Bronchial epithelial cell (primary cell): ENCODE measurements at regions not wholly inside any gene's neighbourhood (a gene's known extent, or its start where the extent isn't known, plus 50 kb on each side); places are given as distances from the start of the nearest gene placed in this dataset.

Experiments
- DNase-seq: peaks from one replicate; pipeline ENCODE4 v3.0.0-alpha.2; 2010; ENCODE audit warnings: low read depth
- FAIRE-seq: peaks from 2 replicates; lab custom pipeline; 2011; peaks lifted over from hg19 to GRCh38; lab: Jason Lieb, UNC
- H3K27me3 ChIP-seq: 2 replicates; pipeline ENCODE4 v1.5.1; 2011; ENCODE audit warnings: low read length; ENCODE audit not compliant: control insufficient read depth, insufficient read depth
- H3K36me3 ChIP-seq: 2 replicates; pipeline ENCODE4 v1.5.1; 2011; ENCODE audit warnings: low read length; ENCODE audit not compliant: control insufficient read depth, insufficient read depth
- H3K4me3 ChIP-seq: 2 replicates; pipeline ENCODE4 v1.5.1; 2011; ENCODE audit warnings: mild to moderate bottlenecking, low read depth, low read length, control low read depth
- CTCF ChIP-seq: IDR thresholded peaks from 2 replicates; pipeline ENCODE4 v1.5.1; 2011; ENCODE audit warnings: mild to moderate bottlenecking, moderate library complexity, low read length, control low read depth, inconsistent platforms; ENCODE audit not compliant: insufficient read depth, severe bottlenecking

DNA sequence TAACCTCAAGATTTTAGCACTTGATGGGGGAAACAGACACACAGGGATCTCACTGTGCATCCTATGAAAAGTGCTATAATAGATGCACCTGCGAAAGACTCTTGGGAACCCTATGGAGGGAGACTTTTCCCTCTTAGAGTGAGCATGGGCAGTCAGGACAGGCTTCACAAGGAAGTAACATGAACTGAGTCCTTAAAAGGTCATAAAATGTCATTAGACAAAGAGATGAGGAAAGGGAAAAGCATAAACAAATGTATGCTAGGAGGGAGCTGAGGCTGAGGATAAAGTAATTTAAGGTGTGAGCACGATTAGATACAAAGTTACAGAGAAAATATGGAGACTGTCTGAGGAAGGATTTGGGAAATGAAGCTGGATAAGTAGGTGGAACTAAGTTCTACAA lies 60.6 kb upstream of the MIER3 start:
- no peaks in the 10 kb centered on the region for H3K27me3 ChIP-seq
- FAIRE-seq = no peak
- no peak for DNase-seq
- no peak for TF ChIP-seq CTCF
- no peaks in the 10 kb centered on the region for H3K36me3 ChIP-seq
- no peak overlapping the region for H3K4me3 ChIP-seq

GRCh38 chr5:57025961-57026360 lies 74.0 kb upstream of the MIER3 start:
- H3K4me3 ChIP-seq = no peak overlapping the region
- TF ChIP-seq CTCF = no peak
- DNase-seq (no peak), FAIRE-seq (no peak)
- H3K27me3 ChIP-seq = no peaks in the 10 kb centered on the region
- H3K36me3 ChIP-seq = no peaks in the 10 kb centered on the region

- no peak for TF ChIP-seq CTCF
- no peak for DNase-seq
- H3K4me3 ChIP-seq = no peak overlapping the region
- H3K27me3 ChIP-seq = no peaks in the 10 kb centered on the region
- no peak for FAIRE-seq
- H3K36me3 ChIP-seq = no peaks in the 10 kb centered on the region
Measured at GRCh38 chr5:57028161-57028560, 76.2 kb upstream of the MIER3 start.

DNA sequence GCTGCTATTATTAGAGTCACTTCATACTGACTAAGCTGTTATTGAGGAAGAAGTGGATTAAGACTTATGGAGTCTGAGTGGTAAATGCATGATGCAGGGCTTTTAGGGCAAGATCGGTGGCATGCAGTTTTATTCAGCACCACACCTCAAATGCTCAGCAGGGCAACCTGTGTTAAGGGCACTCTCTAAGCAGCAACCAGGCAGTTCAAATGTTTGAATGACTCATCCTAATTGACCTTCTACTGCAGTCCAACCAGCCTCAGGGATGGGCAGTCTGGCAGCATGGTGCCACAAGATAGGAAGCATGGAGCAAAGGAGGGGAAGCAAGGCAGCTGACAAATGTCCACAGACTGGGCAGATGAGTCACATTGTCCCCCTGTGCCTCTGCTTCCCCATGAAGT lies 80.2 kb upstream of the MIER3 start:
- peak; percentile 31 for DNase-seq

DNA sequence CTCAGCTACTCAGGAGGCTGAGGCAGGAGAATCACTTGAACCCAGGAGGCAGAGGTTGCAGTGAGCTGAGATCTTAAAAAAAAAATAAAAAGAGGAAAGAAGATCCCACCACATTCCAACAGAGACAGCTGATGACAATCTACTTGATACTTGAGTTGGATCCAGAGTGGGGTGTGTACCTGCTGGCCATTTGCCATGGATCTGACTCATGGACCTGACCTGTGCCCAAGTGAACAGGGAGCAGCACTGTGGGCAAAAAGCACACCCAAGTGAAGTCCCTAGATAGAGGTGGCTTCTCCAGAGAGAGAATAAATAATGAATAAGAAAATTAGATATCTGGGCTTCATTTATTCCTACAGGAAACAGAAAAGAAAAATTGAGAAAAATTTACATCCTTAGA lies 81.2 kb upstream of the MIER3 start:
- DNase-seq (peak; percentile 80), FAIRE-seq (no peak)
- TF ChIP-seq CTCF = no peak
- Histone ChIP-seq H3K27me3 (peaks cover 3% of the 10 kb centered on the region), H3K4me3 (no peak overlapping the region), H3K36me3 (no peaks in the 10 kb centered on the region)

More for the DNA sequence above, 80.2 kb upstream of the MIER3 start:
- peak; percentile 92 for FAIRE-seq
- Histone ChIP-seq H3K27me3 (peaks cover 3% of the 10 kb centered on the region), H3K36me3 (no peaks in the 10 kb centered on the region), H3K4me3 (no peak overlapping the region)
- TF ChIP-seq CTCF = no peak

DNA sequence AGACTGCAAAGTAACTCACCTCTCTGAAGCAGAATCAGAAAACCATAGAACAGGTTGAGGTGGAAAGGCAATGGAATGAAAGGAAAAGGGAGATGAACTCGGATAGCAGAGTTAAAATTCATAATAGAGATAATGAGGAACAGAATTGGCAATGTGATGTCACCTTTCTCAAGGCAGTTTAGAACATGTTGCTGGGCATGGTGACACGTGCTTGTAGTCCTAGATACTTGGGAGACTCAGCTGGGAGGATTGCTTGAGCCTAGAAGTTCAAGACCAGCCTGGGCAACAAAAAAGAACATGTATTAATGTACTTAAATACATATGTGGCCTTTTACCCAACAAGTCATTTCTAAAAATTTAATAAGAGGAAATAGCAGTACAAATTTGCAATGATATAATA lies 81.6 kb upstream of the MIER3 start:
- H3K4me3 ChIP-seq = no peak overlapping the region
- H3K27me3 ChIP-seq = peaks cover 3% of the 10 kb centered on the region
- no peak for FAIRE-seq
- TF ChIP-seq CTCF = no peak
- no peaks in the 10 kb centered on the region for H3K36me3 ChIP-seq
- DNase-seq = peak; percentile 19
